DMS 273 treated with DMSO at 0.1 percent for 48 hours (cell line): ENCODE measurements at regions not wholly inside any gene's neighbourhood (a gene's known extent, or its start where the extent isn't known, plus 50 kb on each side); places are given as distances from the start of the nearest gene placed in this dataset.

Source experiments
- DNase-seq: peaks from one replicate; lab custom pipeline; 2025; lab: John Stamatoyannopoulos, UW

DNA sequence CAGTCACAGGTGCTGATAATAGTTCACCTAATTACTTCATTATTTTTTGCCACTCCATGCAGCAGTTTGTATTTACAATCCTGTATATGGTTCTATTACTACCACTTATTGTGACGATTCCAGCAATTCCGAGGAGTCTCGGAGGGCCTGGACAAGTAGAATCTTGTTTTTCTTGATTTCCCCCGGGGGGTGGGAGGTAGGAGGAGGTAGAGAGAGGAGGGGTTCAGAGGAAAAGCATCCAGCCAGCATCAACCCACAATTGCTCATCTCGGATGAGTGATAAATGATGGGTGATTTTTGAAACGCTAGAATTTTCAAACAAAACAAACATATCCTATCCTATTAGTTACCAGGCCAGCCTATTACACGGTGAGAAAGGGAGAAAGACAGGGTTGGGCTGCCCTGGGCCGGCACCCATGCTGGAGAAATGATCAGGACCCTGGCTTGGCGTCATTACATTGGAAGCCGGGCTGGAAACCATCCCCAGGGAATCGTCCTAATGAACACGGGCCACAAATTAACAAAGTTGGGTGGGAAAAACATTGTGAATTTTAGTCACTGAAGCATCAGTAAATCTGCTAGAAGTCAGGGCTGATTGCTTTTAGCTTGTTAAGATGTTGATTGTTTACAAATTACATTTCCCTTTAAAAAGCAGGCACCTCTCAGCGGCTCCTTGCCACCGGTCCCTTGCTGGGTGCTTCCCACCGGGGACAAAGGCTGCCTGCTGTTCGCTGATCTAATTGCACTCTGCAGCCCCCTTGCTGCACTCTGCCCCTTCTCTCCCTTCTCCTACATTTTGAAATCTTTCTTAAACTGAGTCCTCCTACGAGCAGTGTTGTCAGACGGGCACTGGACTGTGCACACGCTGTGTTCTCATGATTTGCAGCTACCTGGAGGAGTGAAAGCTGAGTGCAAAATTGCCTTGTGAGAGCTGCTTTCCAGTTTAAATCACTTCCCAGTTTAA lies 95.5 kb downstream of the FAM204A start:
- DNase-seq: no peak

DNA sequence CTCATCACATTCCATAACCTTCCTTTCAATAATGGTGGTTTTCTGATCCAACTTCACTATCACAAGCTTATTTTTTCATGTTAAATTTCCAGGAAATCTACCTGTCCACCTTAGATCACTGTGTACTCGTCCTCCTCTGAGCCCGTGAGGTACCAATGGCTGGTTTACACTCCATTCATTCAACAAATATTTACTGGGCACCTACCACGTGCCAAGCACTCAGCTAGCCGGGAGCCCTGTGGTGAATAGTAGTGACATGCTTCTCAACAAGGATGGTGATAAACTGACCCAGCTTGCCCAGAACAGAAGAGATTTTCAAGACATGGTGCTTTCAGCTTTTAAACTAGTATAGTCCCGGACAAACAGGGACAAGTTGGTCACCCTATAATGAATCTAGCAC lies 98.2 kb downstream of the FAM204A start:
- no peak for DNase-seq

DNA sequence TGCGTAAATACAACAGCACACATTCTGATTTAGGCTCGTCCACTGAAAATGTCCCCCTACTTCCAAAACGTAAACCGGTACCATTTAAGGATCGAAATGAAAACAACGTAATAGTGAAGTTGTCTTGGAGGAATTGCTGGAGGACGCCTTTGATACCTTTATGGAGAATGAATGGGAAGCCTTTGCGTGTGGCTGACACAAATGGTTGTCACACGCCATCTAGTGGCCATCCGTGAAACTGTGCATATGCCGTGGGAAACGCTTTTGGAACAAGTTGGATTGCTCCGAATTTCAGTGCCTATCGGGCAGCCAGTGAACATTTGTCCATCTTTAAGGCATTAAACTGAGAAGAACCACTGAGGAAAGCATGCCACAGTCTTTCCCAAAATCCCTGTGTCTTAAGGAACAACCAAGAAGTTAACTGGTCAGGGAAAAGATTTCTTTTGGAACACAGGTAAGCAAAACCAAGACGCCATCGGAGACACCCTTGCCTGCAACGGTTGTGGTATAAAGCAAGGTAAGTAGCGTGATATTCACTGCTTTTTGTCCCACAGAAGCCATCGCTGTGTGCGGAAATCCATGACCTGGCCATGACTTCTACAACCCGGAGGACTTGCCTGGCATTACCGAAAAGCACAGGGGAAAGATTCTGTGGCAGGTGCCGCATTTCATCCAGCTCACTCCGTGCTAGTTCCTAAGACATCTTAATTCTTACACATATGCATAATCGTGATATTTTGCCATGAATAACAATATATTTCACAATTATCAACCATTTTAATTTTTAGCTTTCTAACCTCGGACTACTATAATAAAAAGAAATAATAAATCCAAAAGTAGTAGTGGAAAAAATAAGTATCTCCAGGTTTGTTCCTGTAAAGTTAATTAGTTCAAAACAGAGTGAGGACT lies 100.6 kb downstream of the FAM204A start:
- no peak for DNase-seq

DNA sequence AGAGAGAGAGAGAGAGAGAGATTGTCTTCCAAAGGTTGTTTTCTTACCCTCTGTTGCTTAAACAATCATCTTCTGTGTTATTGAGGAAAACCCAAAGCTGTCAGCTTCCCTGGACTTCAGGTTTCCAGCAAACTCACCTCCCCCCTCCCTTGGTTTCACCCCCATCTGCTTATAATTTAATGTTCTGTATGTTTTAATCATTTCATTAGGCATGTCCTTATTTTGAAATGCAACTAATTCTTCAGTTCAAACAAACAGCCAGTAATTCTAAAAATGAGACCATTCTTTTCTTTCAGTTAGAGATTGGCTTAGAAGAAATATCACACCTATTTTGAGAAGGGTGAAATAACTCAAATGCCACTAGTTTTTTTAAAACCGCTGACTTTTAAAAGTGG lies 102.9 kb downstream of the FAM204A start:
- no peak for DNase-seq

DNA sequence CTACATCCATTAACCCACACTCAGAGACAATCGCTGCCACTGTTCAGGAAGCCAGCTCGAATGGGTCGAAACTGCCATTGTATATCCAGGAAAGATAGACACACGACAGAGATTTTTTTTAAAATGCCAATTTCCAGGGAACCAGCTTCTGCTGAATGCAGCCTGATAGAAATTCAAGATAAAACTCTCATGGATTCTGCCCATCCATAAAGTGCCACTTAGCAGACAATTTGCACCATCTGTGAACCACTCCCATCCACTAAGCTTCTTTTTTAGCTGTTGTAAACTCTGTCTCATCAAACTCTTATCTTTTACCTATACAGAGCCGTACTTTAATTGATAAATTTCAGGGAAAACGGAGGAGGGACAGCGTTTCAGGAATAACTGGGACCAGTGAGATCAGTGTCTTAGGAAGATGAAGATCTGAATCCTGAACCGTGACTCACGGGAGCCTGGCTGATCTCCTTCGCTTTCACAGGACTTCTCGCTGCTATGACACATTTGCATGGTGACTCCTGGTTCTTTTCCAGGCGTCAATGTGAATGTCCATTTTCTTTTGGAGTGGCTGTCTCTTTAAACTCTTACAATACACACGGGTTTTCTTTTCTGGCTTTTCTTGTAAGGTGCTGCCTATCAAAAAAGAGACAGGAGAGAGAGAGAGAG lies 103.4 kb downstream of the FAM204A start:
- DNase-seq: no peak

DNA sequence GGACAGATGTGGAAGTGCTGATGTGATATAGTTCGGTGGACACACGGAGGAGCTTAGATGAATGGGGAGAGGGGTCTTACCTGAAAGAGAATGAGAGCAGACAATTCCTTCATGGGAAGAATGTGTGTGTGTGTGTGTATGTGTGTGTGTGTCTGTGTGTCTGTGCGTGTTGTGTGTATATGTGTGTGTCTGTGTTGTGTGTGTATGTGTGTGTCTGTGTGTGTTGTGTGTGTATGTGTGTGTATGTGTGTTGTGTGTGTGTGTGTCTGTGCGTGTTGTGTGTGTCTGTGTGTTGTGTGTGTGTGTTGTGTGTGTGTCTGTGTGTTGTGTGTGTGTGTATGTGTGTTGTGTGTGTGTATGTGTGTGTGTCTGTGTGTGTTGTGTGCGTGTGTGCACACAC lies 104.2 kb downstream of the FAM204A start:
- no peak for DNase-seq

DNA sequence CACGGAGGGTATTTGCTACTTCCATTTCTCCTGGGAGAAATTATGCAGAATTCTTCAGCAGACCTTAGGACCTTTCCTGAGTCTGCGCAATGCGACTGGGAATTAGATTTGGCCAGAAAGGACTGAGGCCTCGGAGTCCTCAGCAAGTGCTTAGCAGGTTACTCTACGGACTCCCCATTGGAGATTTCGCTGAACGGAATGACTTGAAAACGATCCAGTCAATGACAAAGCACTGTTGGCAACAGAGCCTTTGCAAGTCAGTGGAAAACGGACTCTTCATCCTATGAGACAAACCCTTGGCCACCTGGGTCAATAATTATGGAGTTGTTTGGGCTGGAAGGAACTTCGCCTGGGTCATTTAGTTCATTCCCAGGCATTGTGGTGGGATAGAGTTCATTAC lies 107.4 kb downstream of the FAM204A start:
- no peak for DNase-seq

DNA sequence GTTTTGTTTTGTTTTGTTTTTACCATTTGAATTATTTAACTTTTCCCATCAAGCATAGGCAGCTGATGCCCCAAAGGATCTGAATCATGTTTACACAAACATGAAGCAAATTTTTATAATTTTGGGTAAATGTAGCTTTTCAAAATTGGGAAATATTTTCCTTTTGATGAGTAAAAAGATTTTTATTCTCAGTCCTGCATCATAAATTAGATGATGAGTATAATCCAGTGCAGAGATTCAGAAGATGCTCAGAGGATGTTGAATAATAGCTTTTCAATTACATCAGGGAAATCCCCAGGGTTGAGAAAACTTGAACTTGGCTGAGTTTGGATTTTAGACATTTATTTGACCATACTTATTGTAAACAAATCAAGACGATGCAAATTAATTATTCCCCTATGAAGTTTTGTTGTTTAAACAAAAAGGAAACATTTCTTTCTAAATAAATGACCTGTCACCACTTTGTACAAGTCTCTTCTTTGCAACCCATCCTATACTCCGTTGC lies 121.7 kb downstream of the FAM204A start:
- DNase-seq: no peak

DNA sequence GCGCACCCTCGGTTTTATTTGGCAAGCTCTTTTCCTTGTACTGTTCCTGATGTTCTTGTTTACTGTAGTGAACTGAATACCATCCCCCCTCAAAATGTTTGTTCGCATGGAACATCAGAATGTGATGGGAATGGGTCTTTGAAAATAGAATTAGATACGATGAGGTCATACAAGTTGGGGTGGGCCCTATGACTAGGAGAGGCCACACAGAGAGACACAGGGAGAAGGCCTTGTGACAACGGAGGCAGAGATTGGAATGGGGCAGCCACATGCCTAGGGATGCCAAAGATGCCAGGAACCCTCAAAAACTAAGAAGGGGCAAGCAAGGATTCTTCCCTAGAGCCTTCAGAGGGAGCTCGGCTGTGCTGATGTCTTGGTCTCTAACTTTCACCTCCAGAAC lies 123.6 kb downstream of the FAM204A start:
- DNase-seq: no peak

DNA sequence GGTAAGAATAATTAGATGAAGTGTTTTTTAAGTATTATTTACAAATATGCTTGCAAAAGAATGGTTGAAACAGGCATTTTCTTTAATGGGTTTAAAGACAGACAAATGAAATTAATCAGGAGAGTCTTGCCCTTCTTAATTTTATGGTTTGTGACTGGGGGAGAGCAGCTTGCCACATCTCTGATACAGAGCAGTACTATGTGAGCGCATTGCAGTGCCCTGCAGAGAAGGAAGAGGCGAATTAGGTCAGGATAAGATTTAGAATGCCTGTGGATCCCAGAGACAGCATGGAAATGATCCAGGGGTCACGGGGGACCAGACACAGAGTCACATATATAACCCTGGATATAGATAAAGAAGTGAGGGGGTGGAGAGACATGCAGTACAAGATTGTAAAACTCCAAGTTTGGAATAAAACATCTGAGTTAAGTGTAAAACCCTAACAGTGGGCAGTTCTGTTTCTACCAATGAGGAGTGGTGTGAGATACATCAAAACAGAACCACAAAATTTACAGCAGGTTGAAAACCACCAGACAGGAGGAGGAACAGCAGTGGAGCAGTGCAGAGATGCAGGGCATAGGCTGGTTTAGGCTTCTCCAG lies 125.5 kb downstream of the FAM204A start:
- DNase-seq: no peak

DNA sequence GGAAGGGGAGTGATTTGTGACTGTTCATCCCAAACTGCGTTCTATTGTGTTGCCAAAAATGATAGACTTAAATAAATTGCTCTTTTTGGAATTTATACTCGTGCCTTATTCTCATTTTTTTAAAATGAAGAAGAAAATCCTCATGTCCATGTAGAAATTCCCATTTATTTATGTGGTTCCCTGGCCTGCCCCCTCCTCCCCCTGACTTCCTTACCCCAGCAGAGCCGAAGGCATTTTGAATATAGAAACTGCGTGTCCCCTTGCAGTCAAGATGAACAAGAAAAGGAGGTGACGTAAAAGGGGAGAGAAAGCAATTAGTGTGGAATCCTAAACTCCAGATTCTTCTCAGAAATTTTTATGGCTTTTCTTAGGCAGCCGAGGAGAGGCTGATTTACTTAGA lies 126.1 kb downstream of the FAM204A start:
- DNase-seq: no peak

DNA sequence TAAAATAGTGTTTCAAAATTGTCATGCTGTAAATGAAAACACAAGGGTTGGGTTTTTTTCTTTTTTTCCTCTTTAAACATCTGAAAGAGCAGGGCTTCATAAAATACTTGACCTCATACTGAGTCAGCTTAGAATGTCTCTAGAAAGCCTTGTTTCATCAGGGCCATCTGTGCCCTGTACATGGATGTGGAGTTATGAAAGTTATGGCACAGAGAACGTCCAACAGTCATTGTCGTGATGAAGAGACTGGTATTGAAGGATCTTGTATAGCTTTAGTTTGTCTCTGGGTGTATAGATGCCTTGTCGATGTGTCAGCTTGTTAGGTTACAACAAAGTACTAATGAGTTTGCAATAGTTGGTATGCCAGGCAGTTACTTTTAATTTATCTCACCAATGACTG lies 127.3 kb downstream of the FAM204A start:
- no peak for DNase-seq

DNA sequence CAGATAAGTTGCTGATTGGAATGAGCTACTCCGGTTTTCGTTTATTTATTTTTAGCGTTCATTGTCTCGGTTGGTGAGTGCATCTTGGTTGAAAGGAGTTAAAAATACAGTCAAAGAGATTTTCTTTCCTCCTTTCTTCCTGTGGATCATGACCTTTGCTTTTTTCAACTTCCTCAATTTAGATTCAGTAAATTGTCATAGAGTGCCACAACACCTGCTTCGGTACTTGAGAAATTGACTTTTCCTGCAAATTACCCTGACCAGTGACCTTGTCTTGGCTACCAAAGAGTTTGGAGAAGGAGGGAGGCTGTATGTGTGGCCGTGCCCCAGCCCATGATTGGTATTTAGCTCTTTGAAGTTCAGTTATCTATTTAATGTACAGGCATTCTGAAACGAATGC lies 128.7 kb downstream of the FAM204A start:
- no peak for DNase-seq

DNA sequence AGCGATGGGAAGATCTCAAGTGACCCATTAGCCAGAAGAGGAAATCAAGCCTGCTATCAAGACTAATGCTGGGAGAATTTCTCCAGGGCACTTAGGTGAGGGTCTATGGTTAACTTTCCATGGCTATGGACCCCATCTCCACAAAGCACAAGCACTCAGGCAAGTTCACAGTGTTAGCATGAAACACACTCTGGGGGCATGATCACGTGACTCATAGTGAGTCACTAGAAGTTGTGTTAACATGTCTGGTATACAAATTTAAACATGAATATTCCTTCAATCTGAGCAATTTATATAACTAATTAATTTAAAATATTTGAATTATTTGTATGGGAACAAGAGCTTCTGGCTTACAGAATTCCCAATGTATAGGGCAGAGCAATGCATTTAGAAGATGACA lies 131.8 kb downstream of the FAM204A start:
- no peak for DNase-seq

DNA sequence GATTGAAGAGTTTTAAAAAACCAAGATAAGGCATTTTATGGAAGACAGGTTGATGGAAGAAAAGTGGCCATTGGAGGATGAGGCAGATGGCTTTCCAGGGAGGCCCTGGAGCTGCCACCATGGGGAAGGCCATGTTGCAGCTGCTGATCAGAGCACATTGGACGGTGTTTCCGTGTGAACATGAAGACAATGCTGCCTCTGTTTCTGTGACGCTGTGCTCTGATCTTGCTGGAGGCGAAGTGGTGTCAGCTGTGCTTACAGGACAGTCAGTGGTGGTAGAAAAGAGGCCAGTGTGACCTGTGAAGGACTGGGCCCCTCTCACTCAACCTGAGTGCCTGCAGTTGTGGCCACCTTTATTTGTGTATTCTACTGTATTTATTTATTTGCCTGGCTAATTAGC lies 132.9 kb downstream of the FAM204A start:
- no peak for DNase-seq

DNA sequence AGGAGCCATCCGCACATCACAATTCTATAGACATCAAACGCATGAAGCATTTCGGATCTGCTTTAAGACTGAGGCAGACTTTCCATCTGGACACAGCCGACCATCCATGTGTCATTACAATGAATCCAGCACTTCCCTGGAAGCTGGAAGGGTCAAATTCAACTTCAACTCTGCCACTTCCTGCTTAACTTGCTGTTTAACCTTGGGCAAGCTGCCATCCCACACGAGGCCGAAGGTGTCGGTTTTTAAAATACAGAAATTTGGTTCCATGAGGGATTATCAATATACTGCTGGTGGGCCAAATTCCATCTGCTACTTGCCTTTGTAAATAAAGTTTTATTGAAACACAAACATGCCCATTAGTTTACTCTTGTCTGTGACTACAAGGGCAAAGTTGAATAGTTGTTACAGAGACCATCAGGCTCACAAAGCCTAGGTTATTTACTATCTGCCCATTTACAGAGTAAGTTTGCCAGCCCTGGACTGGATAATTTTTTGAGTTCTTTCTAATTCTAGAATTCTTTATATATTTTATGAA lies 134.6 kb downstream of the FAM204A start:
- DNase-seq: no peak

DNA sequence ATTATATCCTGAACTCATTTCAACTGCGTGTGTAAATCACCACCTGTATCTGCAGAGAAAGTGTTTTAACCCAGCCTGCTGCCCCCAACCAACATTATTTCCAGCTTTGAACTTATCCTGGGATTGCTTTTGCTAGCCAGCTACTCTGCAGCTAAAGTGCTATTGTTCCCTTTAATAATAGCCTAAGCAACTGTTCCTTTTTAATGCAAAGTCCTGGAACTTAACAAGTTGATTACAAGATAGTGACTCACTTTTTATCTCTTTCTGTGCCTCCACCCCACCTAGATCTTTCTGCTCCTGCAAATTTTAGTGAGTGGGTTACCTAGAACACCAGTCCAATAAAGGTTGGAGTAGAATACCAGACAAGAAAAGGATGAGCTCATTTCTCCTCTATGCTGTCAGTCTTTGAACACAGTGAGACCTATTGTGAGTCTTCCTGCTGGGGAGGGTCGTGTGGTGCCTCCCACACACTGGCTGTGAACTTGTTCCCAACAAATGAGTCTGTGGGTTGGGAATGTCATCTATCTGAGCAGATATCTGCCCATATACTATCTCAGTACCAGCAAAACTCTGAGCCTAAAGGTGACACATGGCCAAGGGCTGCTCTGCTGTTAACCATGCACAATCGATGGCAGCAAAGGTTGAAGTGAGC lies 137.7 kb downstream of the FAM204A start:
- no peak for DNase-seq

DNA sequence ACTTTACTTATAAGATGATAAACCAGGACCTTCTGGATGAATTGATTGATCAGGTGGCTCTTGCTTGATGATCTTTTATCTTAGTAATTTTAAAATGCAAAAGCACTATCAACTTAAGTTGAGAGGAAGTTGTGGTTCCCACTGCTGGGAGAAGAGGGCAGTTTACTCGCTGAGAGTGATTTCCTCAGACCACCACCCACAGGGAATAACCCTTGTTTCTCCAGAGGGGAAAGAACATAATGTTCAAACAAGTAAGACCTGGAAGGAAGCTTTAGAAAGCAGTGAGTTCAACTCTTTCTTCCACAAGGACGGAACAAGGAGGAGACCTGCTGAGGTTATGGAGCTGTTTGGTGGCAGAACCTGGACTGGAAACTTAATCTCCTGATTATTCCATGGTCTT lies 138.7 kb downstream of the FAM204A start:
- DNase-seq: no peak

DNA sequence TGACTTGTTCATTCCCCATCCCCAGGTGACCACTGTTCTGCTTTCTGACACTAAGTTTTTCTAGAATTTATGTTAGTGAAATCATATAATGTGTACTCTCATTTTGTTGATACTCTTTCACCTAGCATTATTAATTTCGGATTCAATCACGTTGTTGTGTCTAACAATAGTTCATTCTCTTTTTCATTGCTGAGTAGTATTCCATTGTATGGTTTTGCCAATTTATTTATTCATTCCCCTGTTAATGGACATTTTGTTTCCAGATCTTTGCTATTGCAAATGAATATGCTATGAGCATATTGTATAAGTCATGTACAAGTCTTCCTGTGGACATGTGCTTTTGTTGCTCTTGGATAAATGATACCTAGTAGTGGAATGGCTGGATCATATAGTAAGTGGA lies 146.4 kb downstream of the FAM204A start:
- no peak for DNase-seq

DNA sequence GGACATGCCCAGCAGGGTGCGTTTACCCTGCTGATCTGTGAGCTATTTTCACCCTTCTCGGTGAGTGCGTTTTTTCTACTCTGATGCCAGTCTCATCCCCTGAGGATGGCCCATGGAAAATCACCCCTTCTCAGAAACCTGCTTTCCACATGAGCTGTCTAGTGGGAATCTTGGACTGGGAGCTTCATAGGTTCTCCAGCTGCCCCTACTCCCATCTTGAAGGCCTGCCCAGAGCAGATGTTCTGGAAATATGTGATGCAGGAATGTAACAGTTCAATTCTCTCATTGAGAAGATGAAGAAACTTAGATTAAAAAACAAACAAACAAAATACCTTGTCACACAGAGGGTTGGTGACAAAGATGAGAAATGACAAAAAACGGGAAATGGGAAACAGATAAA lies 146.9 kb upstream of the RAB11FIP2 start:
- DNase-seq: no peak

DNA sequence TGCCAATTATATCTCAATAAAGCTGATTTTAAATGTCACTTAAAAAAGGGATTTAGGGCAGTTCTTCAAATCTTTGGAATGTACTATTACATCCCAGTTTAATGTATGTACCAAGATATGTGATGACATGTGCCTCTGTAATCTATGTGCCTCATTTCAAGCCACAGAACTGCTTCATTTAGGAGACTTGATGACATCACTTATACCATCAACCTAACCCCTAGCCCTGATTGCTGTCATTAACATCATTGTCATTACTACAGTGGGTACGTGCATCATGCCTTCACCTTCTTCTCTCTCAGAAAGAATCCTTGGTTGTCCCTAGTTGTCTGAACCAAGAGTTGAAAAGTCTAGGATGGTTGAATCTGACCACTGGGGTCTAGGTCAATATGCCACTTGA lies 134.3 kb upstream of the RAB11FIP2 start:
- no peak for DNase-seq
